ENCODE measurements at regions not wholly inside any gene's neighbourhood (a gene's known extent, or its start where the extent isn't known, plus 50 kb on each side); places are given as distances from the start of the nearest gene placed in this dataset.

DNA sequence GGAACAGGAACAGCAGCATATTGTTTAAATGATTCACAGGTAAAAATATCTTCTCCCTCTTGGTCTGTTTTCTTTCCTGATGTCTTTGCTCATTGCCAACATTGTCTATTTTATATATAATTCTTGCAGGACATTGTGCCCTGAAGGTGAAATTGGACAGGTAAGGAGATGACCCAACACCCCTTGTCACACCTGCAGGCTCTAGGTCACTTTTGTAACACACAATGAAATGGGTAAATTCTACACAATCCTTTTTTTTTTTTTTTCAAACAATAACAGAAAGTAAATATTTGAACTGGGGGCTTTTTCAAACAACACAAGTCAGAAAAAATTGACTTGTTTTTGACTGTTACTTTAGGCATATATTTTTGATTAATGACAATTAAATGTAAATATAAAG lies 62.9 kb upstream of the ERG start:
- TF ChIP-seq EZH2 (IDR thresholded peaks at IDR 0.05; ENCODE audit: low read depth) (no peak), CTCF (conservative IDR thresholded peaks at IDR 0.05) (no peak)
